HG03442 (cell line): ENCODE measurements at regions not wholly inside any gene's neighbourhood (a gene's known extent, or its start where the extent isn't known, plus 50 kb on each side); places are given as distances from the start of the nearest gene placed in this dataset.

Source experiments
- ATAC-seq: cut with Tn5 transposase; IDR thresholded peaks from one replicate; pipeline ENCODE4 v1.9.1; 2021; ENCODE audit warnings: mild to moderate bottlenecking, moderate library complexity; ENCODE audit not compliant: unreplicated experiment

- ATAC-seq: no peak
Measured at GRCh38 chr13:58032676-58033460, 401.3 kb downstream of the PCDH17 start.

- ATAC-seq: no peak
Measured at GRCh38 chr13:58043971-58044370, 412.4 kb downstream of the PCDH17 start.

DNA sequence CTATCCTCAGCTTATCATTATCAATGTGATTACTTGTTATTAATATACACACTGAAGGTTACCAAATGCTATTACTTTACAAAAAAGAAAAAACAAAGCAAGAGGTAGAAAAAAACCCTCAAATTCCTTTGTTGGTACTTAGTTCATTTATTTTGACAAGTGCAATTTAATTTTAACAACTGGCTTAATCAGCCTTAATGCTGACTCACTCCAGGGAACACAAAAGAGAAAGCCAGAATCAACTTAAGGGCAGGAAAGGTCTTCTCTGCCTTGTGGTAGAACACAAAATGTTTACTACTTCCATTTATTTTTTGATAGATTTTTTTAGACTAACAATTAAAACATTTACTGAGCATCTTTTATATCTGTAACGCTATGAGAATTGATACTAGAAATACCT, 417.1 kb downstream of the PCDH17 start:
- no peak for ATAC-seq

DNA sequence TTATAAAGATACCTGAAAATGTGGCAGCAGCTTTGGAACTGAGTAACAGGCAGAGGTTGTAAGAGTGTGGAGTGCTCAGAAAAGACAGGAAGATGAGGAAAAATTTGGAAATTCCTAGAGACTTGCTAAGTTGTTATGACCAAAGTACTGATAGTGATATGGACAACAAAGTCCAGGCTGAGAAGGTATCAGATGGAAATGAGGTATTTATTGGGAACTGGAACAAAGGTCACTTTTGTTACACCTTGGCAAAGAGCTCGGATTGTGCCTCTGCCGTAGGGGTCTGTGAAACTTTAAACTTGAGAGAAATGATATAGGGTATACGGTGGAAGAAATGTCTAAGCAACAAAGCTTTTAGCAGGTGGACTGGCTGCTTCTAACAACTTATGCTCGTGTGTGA, 419.9 kb downstream of the PCDH17 start:
- ATAC-seq: no peak

DNA sequence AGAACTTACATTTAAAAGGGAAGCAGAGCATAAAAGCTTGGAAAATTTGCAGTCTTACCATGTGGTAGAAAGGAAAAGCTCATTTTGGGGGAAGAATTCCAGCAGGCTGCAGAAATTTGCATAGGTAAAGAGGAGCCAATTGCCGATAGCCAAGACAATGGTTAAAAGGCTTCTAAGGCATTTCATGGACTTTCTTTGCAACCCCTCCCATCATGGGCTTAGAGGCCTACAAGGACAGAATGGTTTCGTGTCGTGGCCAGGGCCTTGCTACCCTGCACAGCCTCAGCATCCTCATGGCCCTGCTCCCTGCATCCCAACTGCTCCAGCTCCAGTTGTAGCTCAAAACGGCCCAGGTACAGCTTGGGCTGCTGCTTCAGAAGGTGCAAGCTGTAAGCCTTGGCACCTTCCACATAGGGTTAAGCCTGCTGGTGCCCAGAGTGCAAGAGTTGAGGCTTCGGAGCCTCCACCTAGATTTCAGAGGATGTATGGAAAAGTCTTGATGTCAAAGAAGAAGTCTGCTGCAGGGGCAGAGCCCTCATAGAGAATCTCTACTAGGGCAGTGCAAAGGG, 420.3 kb downstream of the PCDH17 start:
- no peak for ATAC-seq

DNA sequence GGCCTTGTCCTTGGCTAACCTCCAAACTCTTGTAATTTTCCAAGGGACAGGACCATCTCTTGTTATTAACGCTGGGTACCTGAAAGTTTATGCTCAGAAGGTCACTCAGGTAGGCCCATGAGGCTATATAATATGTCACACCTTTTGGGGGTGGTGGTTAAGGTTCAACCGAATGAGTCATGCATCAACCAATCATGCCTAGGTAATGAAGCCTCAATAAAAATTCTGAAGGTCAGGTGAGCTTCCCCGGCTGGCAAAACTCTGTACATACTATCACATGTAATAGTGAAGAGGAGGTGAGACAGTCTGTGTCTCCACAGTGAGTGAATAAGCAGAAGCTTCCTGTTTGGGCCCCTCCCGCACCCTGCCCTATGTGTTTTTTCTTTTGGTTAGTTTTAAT, 424.9 kb downstream of the PCDH17 start:
- ATAC-seq: no peak

DNA sequence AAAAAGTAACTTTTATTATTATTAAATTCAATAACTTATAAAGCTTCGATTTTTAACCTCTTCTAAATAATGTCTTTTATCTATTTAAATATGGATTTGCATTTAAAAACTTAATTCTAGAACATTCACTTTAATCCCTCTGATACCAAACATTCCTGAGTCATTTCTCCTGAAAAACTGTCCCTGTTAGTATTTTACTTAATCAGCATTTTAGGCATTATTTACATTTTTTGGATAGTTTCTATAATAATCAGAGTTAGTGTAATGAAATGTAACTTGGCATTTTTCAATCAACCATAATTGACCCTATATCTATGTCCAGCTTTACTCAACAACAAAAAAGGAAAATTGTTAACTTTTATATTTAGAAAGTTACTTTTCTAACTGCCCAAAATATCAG, 428.1 kb downstream of the PCDH17 start:
- no peak for ATAC-seq

GRCh38 chr13:58080806-58081205, 449.3 kb downstream of the PCDH17 start:
- ATAC-seq: no peak

- ATAC-seq: no peak
Measured at GRCh38 chr13:58081301-58081820, 449.8 kb downstream of the PCDH17 start.

GRCh38 chr13:58083064-58083463, 451.5 kb downstream of the PCDH17 start:
- ATAC-seq: no peak

GRCh38 chr13:58085274-58085673, 453.7 kb downstream of the PCDH17 start:
- no peak for ATAC-seq

DNA sequence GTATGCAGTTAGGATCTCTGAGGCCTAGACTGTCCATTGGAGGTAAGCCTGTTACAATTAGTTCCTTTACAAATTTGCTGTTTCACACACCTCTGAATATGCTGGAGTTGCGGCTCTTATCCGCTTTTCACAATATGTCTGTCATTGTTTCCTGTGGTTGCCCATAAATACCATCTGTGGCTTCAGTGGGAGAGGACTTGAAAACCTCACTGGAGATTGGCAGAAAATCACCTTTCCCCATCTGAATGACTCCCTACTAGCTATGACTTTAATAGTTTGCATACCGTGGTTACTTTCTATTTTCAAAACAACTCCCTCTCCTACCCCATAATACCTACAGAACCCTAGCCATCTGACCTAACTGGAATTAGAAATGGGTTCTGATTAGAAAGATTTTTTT, 454.3 kb downstream of the PCDH17 start:
- ATAC-seq: no peak

DNA sequence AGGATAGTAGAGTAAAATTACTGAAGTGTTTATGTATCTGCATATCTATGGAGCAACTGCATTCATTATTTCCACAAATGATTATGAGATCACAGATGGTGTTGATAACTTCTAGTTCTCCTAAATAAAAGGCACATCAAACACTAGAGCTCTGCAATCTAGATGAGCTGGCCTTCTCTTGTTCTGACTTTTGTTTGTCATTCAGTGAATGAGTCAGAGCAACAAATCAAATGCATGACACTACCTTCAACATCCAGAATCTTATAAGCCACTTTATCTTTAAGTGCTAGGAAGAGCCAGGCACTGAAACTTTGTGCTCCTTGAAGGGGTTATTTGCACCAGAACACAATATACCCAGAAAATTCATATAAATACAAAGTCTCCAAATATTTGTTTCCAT, 456.0 kb downstream of the PCDH17 start:
- no peak for ATAC-seq

DNA sequence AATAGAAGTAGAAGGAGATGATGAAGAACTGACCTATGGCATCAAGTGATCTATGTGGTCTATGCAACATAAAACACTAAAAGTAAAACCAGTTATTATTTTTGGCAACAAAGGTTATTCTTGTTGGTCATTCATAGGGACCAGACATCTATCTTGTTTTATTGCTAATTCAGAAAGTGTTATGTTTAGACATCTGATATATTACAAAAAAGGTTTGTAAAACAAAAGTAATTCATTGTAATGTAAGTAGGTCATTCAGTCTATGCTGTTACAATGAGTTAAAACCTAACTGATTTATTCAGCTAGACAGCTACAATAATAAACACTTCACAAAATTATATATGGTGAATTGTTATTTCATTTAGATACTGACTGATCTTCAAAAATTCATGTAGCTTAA, 461.9 kb downstream of the PCDH17 start:
- no peak for ATAC-seq

DNA sequence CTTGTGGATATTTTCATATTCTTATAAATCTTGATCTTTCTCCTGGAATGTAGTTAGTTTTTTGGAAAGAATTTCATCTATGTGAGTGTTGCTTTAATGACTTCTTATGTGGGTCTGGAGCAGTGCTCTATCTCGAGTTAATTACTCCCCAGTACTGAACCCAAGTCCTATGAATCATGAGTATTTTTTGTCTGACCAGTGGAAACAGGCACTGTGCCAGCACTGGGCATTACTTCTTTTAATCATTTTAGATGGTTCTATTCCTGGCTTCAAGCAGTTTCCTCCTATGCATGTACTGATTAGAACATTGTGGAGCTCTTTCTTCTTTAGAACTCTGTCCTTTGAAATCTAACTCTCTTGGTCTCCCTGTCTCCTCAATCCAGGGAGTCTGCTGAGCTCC, 466.3 kb downstream of the PCDH17 start:
- no peak for ATAC-seq

DNA sequence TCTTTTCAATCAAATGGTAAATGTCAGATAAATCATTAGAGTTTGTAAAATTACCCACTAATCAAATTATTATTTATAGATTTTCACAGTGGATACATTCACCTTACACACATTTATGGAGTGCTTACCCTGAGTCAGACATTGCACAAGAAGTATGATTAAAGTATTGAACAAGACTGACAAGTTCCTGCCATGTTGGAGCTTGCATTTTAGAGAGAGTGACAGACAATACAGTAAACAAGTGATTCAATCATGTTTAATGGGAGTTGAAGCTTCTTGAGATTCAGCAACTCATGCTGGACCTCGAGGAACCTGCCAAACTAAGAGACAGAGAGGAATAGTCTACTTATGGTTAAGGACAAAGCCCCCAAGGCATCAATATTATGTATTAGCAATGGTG, 487.8 kb downstream of the PCDH17 start:
- ATAC-seq: no peak

DNA sequence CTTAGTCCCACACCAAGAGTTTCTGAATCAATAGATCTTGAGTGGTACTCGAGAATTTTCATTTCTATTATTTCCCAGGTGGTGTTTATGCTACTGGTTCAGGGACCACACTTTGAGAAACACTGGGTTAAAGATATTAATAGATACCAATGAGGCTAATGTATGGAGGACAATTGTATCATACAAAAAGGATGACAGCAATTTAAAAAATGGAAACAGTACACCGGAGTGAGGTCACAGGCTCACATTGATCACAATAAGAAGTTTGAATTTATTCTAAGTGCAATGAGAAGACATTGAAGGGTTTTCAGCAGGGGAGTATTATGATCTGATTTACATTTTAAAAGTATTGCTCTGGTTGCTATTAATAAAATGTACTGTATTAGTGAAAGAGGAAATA, 488.3 kb downstream of the PCDH17 start:
- no peak for ATAC-seq

GRCh38 chr13:58126496-58126895, 495.0 kb downstream of the PCDH17 start:
- no peak for ATAC-seq

DNA sequence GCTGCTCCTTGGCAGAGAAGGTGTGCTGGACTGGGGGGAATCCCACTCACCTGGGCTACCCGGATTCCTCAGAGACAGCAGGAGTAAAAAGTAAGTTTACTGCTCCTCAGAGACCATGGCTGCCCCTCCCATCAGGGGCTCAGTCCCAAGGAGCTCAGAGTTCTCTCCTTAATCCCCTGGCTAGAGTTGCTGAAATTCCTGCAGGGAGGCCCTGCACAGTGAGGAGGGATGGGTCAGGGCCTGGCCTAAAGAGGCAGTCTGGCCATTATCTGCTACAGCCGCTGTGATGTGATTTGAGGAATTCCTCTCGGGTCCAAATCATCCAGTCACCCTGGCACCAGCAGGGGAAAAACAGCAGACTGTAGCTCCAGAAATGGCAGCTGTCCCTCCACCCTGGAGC, 502.5 kb downstream of the PCDH17 start:
- no peak for ATAC-seq

- ATAC-seq: no peak
Measured at GRCh38 chr13:58134525-58134924, 503.0 kb downstream of the PCDH17 start.

- no peak for ATAC-seq
Measured at GRCh38 chr13:58142952-58143351, 511.4 kb downstream of the PCDH17 start.

GRCh38 chr13:58144616-58145015, 513.1 kb downstream of the PCDH17 start:
- ATAC-seq: no peak

DNA sequence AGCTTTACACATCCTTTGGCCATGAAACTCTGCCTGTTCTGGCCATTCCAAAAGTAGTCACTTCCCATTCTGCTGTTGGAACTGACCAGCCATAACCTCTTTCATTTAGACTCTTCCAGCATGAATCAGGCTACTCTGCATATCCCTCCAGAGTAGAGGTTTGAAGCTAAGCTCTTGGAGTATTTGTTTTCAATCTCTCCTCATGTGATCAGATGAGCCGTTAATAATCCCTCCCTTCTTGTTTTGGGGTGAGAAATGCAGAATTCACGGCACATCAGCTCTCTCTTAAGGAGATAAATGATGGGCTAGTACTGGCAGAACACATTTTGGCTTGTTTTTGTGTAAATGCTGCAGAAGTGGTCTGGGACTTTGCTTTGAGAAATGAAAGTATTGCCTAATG, 519.9 kb downstream of the PCDH17 start:
- ATAC-seq: no peak
